ENCODE measurements at regions not wholly inside any gene's neighbourhood (a gene's known extent, or its start where the extent isn't known, plus 50 kb on each side); places are given as distances from the start of the nearest gene placed in this dataset.

DNA sequence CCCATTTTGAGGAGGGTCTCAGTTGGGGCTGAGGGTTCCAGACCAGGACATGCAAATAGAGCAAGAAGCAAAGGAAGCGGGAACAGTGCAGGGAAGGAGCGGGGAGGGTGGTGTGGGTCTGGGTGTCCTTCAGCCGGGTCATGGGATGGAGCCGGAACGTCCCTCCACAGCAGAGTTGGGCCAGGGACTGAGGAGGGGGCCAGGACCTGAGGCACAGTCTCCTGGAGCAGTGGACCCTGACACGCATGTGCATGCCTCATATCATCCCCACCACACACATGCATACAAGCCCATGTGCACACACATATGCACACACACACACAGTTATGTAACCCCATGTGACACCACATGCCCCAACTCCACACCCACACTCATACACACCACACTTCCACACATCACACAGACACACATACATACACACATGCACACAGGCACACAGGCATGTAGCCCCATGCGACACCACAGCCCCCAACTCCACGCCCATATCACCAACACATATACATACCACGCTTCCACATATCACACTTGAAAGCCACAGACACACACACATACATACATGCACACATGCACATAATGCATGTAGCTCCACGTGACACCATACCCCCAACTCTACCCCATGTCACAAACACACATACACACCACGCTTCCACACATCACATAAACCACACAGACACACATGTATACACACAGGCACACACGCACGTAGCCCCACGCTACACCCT, 1026.6 kb downstream of the BRD1 start:
- Histone ChIP-seq H3K79me1 (ENCODE audit: low read depth in 1 of 2, low read length in 2 of 2) (no peaks in the 10 kb centered on the region), H2AK5ac (ENCODE audit: low read depth, low read length) (no peak overlapping the region), H3K4me3 (ENCODE audit: insufficient read depth, low read depth, low read length) (no peak overlapping the region), H3K9ac (ENCODE audit: low read depth, low read length) (no peak overlapping the region), H3K4me2 (ENCODE audit: low read depth, low read length) (no peak overlapping the region), H3K9me1 (ENCODE audit: insufficient read depth, low read length) (no peaks in the 10 kb centered on the region), H3K4ac (ENCODE audit: low read depth, low read length) (no peak overlapping the region), H2BK20ac (ENCODE audit: low read depth, low read length) (no peak overlapping the region), H2BK5ac (ENCODE audit: low read depth, low read length, poor library complexity, severe bottlenecking) (no peak overlapping the region), H3K18ac (ENCODE audit: low read depth, low read length) (no peak overlapping the region), H4K5ac (ENCODE audit: low read depth, low read length) (no peak overlapping the region), H3K56ac (ENCODE audit: extremely low read depth, insufficient read depth, low read length) (no peak overlapping the region), H2BK120ac (ENCODE audit: low read depth, low read length) (no peak overlapping the region), H4K91ac (ENCODE audit: insufficient read depth, low read depth, low read length) (no peak overlapping the region), H3K14ac (replicated peaks; ENCODE audit: low read depth, low read length) (no peak overlapping the region), H2AK9ac (replicated peaks; ENCODE audit: low read depth, low read length, poor library complexity) (no peak overlapping the region), H3K4me1 (ENCODE audit: control insufficient read depth, insufficient read depth, low read length) (no peaks in the 10 kb centered on the region), H3K23ac (ENCODE audit: low read depth, low read length) (no peak overlapping the region), H2BK15ac (ENCODE audit: low read depth, low read length) (no peak overlapping the region), H4K8ac (ENCODE audit: low read depth in 2 of 2, low read length in 2 of 2) (no peak overlapping the region), H3K27me3 (ENCODE audit: control insufficient read depth, insufficient read depth, low read length) (no peaks in the 10 kb centered on the region), H2AFZ (replicated peaks; ENCODE audit: low read length, poor library complexity) (no peak overlapping the region), H4K20me1 (ENCODE audit: insufficient read depth, low read length) (no peaks in the 10 kb centered on the region), H3K9me3 (ENCODE audit: control insufficient read depth, insufficient read depth, low read length) (peaks cover 73% of the 10 kb centered on the region), H3K27ac (ENCODE audit: insufficient read depth, low read length) (no peak overlapping the region), H3K36me3 (ENCODE audit: control insufficient read depth, insufficient read depth, low read length) (no peaks in the 10 kb centered on the region)
- ATAC-seq (ENCODE audit: low read depth) (no peak), DNase-seq (no peak)
- TF ChIP-seq NFE2L2 (IDR thresholded peaks at IDR 0.05; ENCODE audit: low read depth, low read length) (no peak), POLR2A (IDR thresholded peaks at IDR 0.05; ENCODE audit: low read depth, low read length) (no peak), RFX5 (IDR thresholded peaks at IDR 0.05; ENCODE audit: low read depth, low read length) (no peak), CHD1 (IDR thresholded peaks at IDR 0.05; ENCODE audit: low read depth, low read length) (no peak), RAD21 (IDR thresholded peaks at IDR 0.05; ENCODE audit: low read length) (no peak), SMC3 (IDR thresholded peaks at IDR 0.05; ENCODE audit: low read depth, low read length) (no peak), BHLHE40 (IDR thresholded peaks at IDR 0.05; ENCODE audit: low read depth, low read length) (no peak), FOS (IDR thresholded peaks at IDR 0.05; ENCODE audit: low read depth, low read length) (no peak), MAZ (IDR thresholded peaks at IDR 0.05; ENCODE audit: borderline replicate concordance, low read depth, low read length) (no peak), CEBPB (IDR thresholded peaks at IDR 0.05; ENCODE audit: low read depth, low read length) (no peak), MXI1 (IDR thresholded peaks at IDR 0.05; ENCODE audit: borderline replicate concordance, low read depth, low read length) (no peak), MAFK (IDR thresholded peaks at IDR 0.05; ENCODE audit: low read depth, low read length) (no peak), RCOR1 (IDR thresholded peaks at IDR 0.05; ENCODE audit: insufficient replicate concordance, low read length) (no peak)
- TF ChIP-seq, protein P1, sequence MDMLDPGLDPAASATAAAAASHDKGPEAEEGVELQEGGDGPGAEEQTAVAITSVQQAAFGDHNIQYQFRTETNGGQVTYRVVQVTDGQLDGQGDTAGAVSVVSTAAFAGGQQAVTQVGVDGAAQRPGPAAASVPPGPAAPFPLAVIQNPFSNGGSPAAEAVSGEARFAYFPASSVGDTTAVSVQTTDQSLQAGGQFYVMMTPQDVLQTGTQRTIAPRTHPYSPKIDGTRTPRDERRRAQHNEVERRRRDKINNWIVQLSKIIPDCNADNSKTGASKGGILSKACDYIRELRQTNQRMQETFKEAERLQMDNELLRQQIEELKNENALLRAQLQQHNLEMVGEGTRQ (IDR thresholded peaks at IDR 0.05; ENCODE audit: low read depth, low read length): no peak
- TF ChIP-seq, protein P2, sequence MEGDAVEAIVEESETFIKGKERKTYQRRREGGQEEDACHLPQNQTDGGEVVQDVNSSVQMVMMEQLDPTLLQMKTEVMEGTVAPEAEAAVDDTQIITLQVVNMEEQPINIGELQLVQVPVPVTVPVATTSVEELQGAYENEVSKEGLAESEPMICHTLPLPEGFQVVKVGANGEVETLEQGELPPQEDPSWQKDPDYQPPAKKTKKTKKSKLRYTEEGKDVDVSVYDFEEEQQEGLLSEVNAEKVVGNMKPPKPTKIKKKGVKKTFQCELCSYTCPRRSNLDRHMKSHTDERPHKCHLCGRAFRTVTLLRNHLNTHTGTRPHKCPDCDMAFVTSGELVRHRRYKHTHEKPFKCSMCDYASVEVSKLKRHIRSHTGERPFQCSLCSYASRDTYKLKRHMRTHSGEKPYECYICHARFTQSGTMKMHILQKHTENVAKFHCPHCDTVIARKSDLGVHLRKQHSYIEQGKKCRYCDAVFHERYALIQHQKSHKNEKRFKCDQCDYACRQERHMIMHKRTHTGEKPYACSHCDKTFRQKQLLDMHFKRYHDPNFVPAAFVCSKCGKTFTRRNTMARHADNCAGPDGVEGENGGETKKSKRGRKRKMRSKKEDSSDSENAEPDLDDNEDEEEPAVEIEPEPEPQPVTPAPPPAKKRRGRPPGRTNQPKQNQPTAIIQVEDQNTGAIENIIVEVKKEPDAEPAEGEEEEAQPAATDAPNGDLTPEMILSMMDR (conservative IDR thresholded peaks at IDR 0.05; ENCODE audit: low read depth, low read length): no peak
- TF ChIP-seq, protein P3, sequence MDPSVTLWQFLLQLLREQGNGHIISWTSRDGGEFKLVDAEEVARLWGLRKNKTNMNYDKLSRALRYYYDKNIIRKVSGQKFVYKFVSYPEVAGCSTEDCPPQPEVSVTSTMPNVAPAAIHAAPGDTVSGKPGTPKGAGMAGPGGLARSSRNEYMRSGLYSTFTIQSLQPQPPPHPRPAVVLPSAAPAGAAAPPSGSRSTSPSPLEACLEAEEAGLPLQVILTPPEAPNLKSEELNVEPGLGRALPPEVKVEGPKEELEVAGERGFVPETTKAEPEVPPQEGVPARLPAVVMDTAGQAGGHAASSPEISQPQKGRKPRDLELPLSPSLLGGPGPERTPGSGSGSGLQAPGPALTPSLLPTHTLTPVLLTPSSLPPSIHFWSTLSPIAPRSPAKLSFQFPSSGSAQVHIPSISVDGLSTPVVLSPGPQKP (IDR thresholded peaks at IDR 0.05; ENCODE audit: borderline replicate concordance, low read depth, low read length): no peak
- in situ Hi-C loops (cut with MboI; ENCODE audit: low sequenced_read_pairs) (no loop called here), dilution Hi-C loops (cut with HindIII; ENCODE audit: low sequenced_read_pairs, unreplicated experiment) (no loop called here), intact Hi-C loops (cut with micrococcal nuclease) (no loop called here)
- WGBS, 2 experiments (ENCODE audit: extremely low coverage in 2 of 2, insufficient read length in 1 of 2): 72% methylated on average over 5 of the region's 14 CpGs; no CpG with 5 or more reads in 1 of the 2 experiments
- ChIA-PET POLR2A (ENCODE audit: unreplicated experiment) (no interaction called here), CTCF (no interaction called here)
- no TSS peak for BruUV-seq (replicated peaks)

Data from IMR-90 (cell line).